PC-3 (cell line): ENCODE measurements at regions not wholly inside any gene's neighbourhood (a gene's known extent, or its start where the extent isn't known, plus 50 kb on each side); places are given as distances from the start of the nearest gene placed in this dataset.
"Not testable (repeated sequence)": the region's sequence is repeated elsewhere in the genome, so short reads cannot be mapped to it uniquely, and the experiment has no call there.

Experiments used
- CTCF ChIP-seq: fragments of 300-600 bp; sonication (generic); conservative IDR thresholded peaks from 2 replicates; pipeline ENCODE4 v1.5.1; 2017; ENCODE audit warnings: antibody characterized with exemption, low read depth, mild to moderate bottlenecking, low read length
- EZH2phosphoT487 ChIP-seq: fragments of 300-600 bp; sonication (generic); IDR thresholded peaks from 2 replicates; pipeline ENCODE4 v1.6.1; 2018; ENCODE audit warnings: mild to moderate bottlenecking, antibody characterized with exemption, low read length, borderline replicate concordance

GRCh38 chr5:12574298-12575093 lies 670.2 kb upstream of the CTNND2 start:
- not testable (repeated sequence) for TF ChIP-seq CTCF, EZH2phosphoT487
